ENCODE measurements at regions not wholly inside any gene's neighbourhood (a gene's known extent, or its start where the extent isn't known, plus 50 kb on each side); places are given as distances from the start of the nearest gene placed in this dataset.

- TF ChIP-seq CTCF (IDR thresholded peaks at IDR 0.05), result no peak
- TF ChIP-seq POLR2A (IDR thresholded peaks at IDR 0.05), result no peak
- TF ChIP-seq POLR2AphosphoS5 (IDR thresholded peaks at IDR 0.05; ENCODE audit: insufficient read depth in 1 of 2, low read depth in 1 of 2), result no peak
These were observed 128.6 kb upstream of the TNFSF11 start for GRCh38 chr13:42445354-42445753.
